ENCODE measurements at regions not wholly inside any gene's neighbourhood (a gene's known extent, or its start where the extent isn't known, plus 50 kb on each side); places are given as distances from the start of the nearest gene placed in this dataset.

DNA sequence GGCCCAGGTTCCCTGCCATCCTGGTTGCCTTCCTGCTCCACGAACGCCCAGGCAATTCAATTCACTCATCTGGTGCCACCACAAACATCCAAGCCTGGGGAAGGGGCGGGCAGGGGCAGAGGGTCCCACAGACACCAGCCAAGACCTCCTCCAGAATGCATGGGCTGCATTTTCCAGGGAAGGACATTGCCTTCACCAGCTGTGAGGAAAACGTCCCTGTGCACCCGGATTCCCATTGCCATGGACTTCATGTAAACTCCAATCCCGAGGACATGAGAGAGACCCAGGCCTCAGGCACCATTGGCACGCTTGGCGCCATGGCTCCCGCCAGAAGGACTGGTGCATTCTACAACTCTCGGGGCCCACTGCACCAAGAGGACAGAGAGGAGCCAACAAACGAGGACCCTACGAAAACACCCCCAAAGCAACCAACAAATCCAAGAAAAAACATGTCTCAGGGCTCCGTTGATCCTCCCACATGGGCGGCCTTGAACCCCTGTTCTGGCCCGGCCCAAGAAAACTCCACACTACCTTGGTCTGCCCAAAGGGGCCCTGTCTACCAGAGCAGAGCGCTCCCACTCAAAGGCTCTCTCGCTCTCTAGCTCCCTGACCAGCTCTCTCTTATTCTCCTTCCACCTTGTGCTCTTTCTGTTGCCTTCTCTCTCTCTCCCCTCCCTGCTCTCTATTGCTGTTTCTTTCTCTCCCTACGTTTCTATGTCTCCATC, 183.9 kb downstream of the ALG10 start:
- 30% methylated on average over 10 of the region's 18 CpGs for WGBS (ENCODE audit: low lambda C conversion rate)
- TF ChIP-seq ZNF441 (CRISPR knock-in tag; IDR thresholded peaks at IDR 0.05; ENCODE audit: borderline replicate concordance) = no peak
- ChIA-PET CTCF (ENCODE audit: low intra/inter-chr PET ratio, low total read pairs) (no interaction called here), POLR2A (no interaction called here)
- ATAC-seq (no peak), DNase-seq (ENCODE audit: low spot score) (no peak), FAIRE-seq (no peak)
- Histone ChIP-seq H3K4me3 (replicated peaks in 1 of 3; ENCODE audit: insufficient read depth in 1 of 3, low read depth in 2 of 3, low read length in 3 of 3) (no peak overlapping the region), H3K36me3 (replicated peaks in 1 of 2; ENCODE audit: control insufficient read depth in 1 of 2, insufficient read depth in 2 of 2, low read length in 2 of 2) (no peaks in the 10 kb centered on the region), H3K27ac (ENCODE audit: extremely low read length, insufficient read depth, low read length) (no peak overlapping the region), H3K27me3 (ENCODE audit: control insufficient read depth in 1 of 2, insufficient read depth in 2 of 2, low read length in 2 of 2) (peaks cover 0 to 1% of the 10 kb centered on the region in 2 experiments; a peak in 1 of 5 replicates), H3K79me2 (ENCODE audit: insufficient read depth, low read length) (no peaks in the 10 kb centered on the region), H4K20me1 (ENCODE audit: insufficient read depth, low read length) (no peaks in the 10 kb centered on the region), H3K9me3 (ENCODE audit: low read length) (no peaks in the 10 kb centered on the region), H2AFZ (ENCODE audit: low read length) (no peak overlapping the region), H3K4me2 (ENCODE audit: low read depth, low read length) (no peak overlapping the region), H3K4me1 (ENCODE audit: insufficient read depth, low read length) (no peaks in the 10 kb centered on the region), H3K9ac (ENCODE audit: insufficient read depth, low read depth, low read length) (no peak overlapping the region)
- no TSS peak for BruUV-seq (replicated peaks)
- in situ Hi-C loops (cut with HindIII; ENCODE audit: extremely low pct_ligation_motif_present, low pct_unique_long_range_greater_than_20kb) (loop anchor here (25.0 kb wide), 1 partner anchor 1269 kb away; no protein-coding TSS in a partner anchor), intact Hi-C loops (cut with micrococcal nuclease; ENCODE audit: unreplicated experiment) (no loop called here)

DNA sequence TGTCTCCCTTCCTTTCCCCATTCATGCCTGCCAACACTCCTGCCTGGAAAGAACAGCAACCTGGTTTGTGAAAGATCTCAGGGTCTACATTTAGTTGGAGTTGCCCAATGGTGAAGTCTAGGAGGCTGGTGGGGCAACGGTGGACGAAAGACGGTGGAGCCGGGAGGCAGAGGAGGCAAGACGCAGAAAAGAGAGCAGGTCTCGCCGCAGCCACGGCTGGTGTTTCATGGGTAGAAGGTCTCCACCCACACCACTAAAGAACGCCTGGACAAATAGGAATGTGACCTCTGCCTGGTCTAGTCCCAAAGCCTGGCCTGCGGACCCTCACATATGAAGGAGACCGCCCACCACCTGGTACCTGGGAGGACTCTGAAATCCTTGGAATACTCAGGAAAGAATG, 185.6 kb downstream of the ALG10 start:
- ChIA-PET CTCF (ENCODE audit: low intra/inter-chr PET ratio, low total read pairs) (no interaction called here), POLR2A (no interaction called here)
- Histone ChIP-seq H4K20me1 (ENCODE audit: insufficient read depth, low read length) (no peaks in the 10 kb centered on the region), H3K27ac (ENCODE audit: extremely low read length, insufficient read depth, low read length) (no peak overlapping the region), H3K4me1 (ENCODE audit: insufficient read depth, low read length) (no peaks in the 10 kb centered on the region), H3K9me3 (ENCODE audit: low read length) (no peaks in the 10 kb centered on the region), H3K79me2 (ENCODE audit: insufficient read depth, low read length) (no peaks in the 10 kb centered on the region), H3K36me3 (replicated peaks in 1 of 2; ENCODE audit: control insufficient read depth in 1 of 2, insufficient read depth in 2 of 2, low read length in 2 of 2) (no peaks in the 10 kb centered on the region), H2AFZ (ENCODE audit: low read length) (no peak overlapping the region), H3K9ac (ENCODE audit: insufficient read depth, low read depth, low read length) (no peak overlapping the region), H3K4me3 (replicated peaks in 1 of 3; ENCODE audit: insufficient read depth in 1 of 3, low read depth in 2 of 3, low read length in 3 of 3) (no peak overlapping the region), H3K4me2 (ENCODE audit: low read depth, low read length) (no peak overlapping the region), H3K27me3 (ENCODE audit: control insufficient read depth in 1 of 2, insufficient read depth in 2 of 2, low read length in 2 of 2) (peaks cover 0 to 1% of the 10 kb centered on the region in 2 experiments; a peak in 1 of 5 replicates)
- no peak for FAIRE-seq
- no TSS peak for BruUV-seq (replicated peaks)
- WGBS (ENCODE audit: low lambda C conversion rate) = 75% methylated on average over 10 of the region's 11 CpGs
- no peak for ATAC-seq
- in situ Hi-C loops (cut with HindIII; ENCODE audit: extremely low pct_ligation_motif_present, low pct_unique_long_range_greater_than_20kb) (loop anchor here (25.0 kb wide), 1 partner anchor 1271 kb away; no protein-coding TSS in a partner anchor), intact Hi-C loops (cut with micrococcal nuclease; ENCODE audit: unreplicated experiment) (no loop called here)
- DNase-seq (ENCODE audit: low spot score) = no peak
- no peak for TF ChIP-seq PHF21A (CRISPR knock-in tag; IDR thresholded peaks at IDR 0.05)
- TF ChIP-seq ZNF180 (CRISPR knock-in tag; IDR thresholded peaks at IDR 0.05; ENCODE audit: borderline replicate concordance, low read depth) = no peak
- TF ChIP-seq ZNF883 (CRISPR knock-in tag; IDR thresholded peaks at IDR 0.05; ENCODE audit: not compliant biosample characterization) = no peak
- no peak for TF ChIP-seq HNRNPK (IDR thresholded peaks at IDR 0.05; ENCODE audit: low read depth, low read length, poor library complexity, severe bottlenecking)
- TF ChIP-seq, protein P1, sequence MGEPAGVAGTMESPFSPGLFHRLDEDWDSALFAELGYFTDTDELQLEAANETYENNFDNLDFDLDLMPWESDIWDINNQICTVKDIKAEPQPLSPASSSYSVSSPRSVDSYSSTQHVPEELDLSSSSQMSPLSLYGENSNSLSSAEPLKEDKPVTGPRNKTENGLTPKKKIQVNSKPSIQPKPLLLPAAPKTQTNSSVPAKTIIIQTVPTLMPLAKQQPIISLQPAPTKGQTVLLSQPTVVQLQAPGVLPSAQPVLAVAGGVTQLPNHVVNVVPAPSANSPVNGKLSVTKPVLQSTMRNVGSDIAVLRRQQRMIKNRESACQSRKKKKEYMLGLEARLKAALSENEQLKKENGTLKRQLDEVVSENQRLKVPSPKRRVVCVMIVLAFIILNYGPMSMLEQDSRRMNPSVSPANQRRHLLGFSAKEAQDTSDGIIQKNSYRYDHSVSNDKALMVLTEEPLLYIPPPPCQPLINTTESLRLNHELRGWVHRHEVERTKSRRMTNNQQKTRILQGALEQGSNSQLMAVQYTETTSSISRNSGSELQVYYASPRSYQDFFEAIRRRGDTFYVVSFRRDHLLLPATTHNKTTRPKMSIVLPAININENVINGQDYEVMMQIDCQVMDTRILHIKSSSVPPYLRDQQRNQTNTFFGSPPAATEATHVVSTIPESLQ (CRISPR knock-in tag; conservative IDR thresholded peaks at IDR 0.05) = no peak
- no peak for TF ChIP-seq TBX2 (CRISPR knock-in tag; IDR thresholded peaks at IDR 0.05; ENCODE audit: borderline replicate concordance)
- TF ChIP-seq ONECUT2 (CRISPR knock-in tag; IDR thresholded peaks at IDR 0.05) = no peak
- TF ChIP-seq, protein P2, sequence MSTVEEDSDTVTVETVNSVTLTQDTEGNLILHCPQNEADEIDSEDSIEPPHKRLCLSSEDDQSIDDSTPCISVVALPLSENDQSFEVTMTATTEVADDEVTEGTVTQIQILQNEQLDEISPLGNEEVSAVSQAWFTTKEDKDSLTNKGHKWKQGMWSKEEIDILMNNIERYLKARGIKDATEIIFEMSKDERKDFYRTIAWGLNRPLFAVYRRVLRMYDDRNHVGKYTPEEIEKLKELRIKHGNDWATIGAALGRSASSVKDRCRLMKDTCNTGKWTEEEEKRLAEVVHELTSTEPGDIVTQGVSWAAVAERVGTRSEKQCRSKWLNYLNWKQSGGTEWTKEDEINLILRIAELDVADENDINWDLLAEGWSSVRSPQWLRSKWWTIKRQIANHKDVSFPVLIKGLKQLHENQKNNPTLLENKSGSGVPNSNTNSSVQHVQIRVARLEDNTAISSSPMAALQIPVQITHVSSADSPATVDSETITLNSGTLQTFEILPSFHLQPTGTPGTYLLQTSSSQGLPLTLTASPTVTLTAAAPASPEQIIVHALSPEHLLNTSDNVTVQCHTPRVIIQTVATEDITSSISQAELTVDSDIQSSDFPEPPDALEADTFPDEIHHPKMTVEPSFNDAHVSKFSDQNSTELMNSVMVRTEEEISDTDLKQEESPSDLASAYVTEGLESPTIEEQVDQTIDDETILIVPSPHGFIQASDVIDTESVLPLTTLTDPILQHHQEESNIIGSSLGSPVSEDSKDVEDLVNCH (CRISPR knock-in tag; IDR thresholded peaks at IDR 0.05) = no peak
- no peak for TF ChIP-seq STAT5B (CRISPR knock-in tag; IDR thresholded peaks at IDR 0.05)
- no peak for TF ChIP-seq ZNF674 (CRISPR knock-in tag; IDR thresholded peaks at IDR 0.05; ENCODE audit: low read depth)
- no peak for TF ChIP-seq ZNF720 (CRISPR knock-in tag; IDR thresholded peaks at IDR 0.05)
- TF ChIP-seq ZMYM4 (CRISPR knock-in tag; IDR thresholded peaks at IDR 0.05) = no peak
- TF ChIP-seq POLR2AphosphoS2 (IDR thresholded peaks at IDR 0.05; ENCODE audit: low read depth, low read length) = no peak
- no peak for TF ChIP-seq ZNF160 (CRISPR knock-in tag; IDR thresholded peaks at IDR 0.05)

Data from HepG2 (cell line).